GM23338 (cell line): ENCODE measurements at regions not wholly inside any gene's neighbourhood (a gene's known extent, or its start where the extent isn't known, plus 50 kb on each side); places are given as distances from the start of the nearest gene placed in this dataset.

Source experiments
- ATAC-seq: fragments of 200-7000 bp; cut with Tn5 transposase; 3 replicates; pipeline ENCODE4 v1.9.1; 2020
- DNase-seq: peaks from one replicate; pipeline ENCODE4 v3.0.0-alpha.2; 2015; ENCODE audit warnings: low spot score
- H2AFZ ChIP-seq: fragments of 200-600 bp; sonication (generic); 2 replicates; pipeline ENCODE4 v1.8.0; 2016; ENCODE audit warnings: antibody characterized with exemption, mild to moderate bottlenecking, moderate library complexity
- H3F3A ChIP-seq: fragments of 200-600 bp; sonication (generic); replicated peaks from 2 replicates; pipeline ENCODE4 v1.8.0; 2017; ENCODE audit warnings: antibody characterized with exemption, mixed run types, low read depth
- H3K27ac ChIP-seq: fragments of 200-600 bp; sonication (generic); 2 replicates; pipeline ENCODE4 v1.6.1; 2016; ENCODE audit warnings: low read depth
- H3K27me3 ChIP-seq: fragments of 200-600 bp; sonication (generic); 2 replicates; pipeline ENCODE4 v1.8.0; 2016; ENCODE audit warnings: mild to moderate bottlenecking, mixed run types, moderate library complexity; ENCODE audit not compliant: insufficient read depth
- H3K36me3 ChIP-seq: fragments of 200-600 bp; sonication (generic); 2 replicates; pipeline ENCODE4 v1.8.0; 2016; ENCODE audit warnings: mild to moderate bottlenecking; ENCODE audit not compliant: insufficient read depth
- H3K4me1 ChIP-seq: fragments of 200-600 bp; sonication (generic); 2 replicates; pipeline ENCODE4 v1.8.0; 2016; ENCODE audit warnings: mild to moderate bottlenecking, moderate library complexity; ENCODE audit not compliant: insufficient read depth
- H3K4me2 ChIP-seq: fragments of 200-600 bp; sonication (generic); 2 replicates; pipeline ENCODE4 v1.7.1; 2017; ENCODE audit warnings: mixed run types
- H3K4me3 ChIP-seq: fragments of 200-600 bp; sonication (generic); 2 replicates; pipeline ENCODE4 v1.6.1; 2016; ENCODE audit warnings: mixed run types
- H3K79me2 ChIP-seq: fragments of 200-600 bp; sonication (generic); replicated peaks from 2 replicates; pipeline ENCODE4 v1.8.0; 2017; ENCODE audit warnings: mild to moderate bottlenecking; ENCODE audit not compliant: insufficient read depth
- H3K9me2 ChIP-seq: fragments of 200-600 bp; sonication (generic); 2 replicates; pipeline ENCODE4 v1.8.0; 2017; ENCODE audit not compliant: insufficient read depth
- H4K20me1 ChIP-seq: fragments of 200-600 bp; sonication (generic); replicated peaks from 2 replicates; pipeline ENCODE4 v1.8.0; 2017; ENCODE audit warnings: mild to moderate bottlenecking; ENCODE audit not compliant: insufficient read depth
- H3K27ac Mint-ChIP-seq: 2 replicates; pipeline ENCODE4 v1.8.0; 2020; ENCODE audit warnings: inconsistent platforms, mild to moderate bottlenecking, moderate library complexity, mixed read lengths
- H3K27me3 Mint-ChIP-seq: 3 replicates; pipeline ENCODE4 v1.8.0; 2022; ENCODE audit warnings: low read depth, mild to moderate bottlenecking, moderate library complexity, mixed read lengths, inconsistent platforms; ENCODE audit not compliant: insufficient read depth, poor library complexity
- H3K36me3 Mint-ChIP-seq: 3 replicates; pipeline ENCODE4 v1.8.0; 2021; ENCODE audit warnings: low read depth, mild to moderate bottlenecking, inconsistent platforms, moderate library complexity, mixed read lengths
- H3K4me1 Mint-ChIP-seq: 3 replicates; pipeline ENCODE4 v1.8.0; 2020; ENCODE audit warnings: mild to moderate bottlenecking, inconsistent platforms, mixed read lengths
- H3K4me3 Mint-ChIP-seq: 3 replicates; pipeline ENCODE4 v1.8.0; 2021; ENCODE audit warnings: moderate library complexity, mild to moderate bottlenecking, inconsistent platforms, mixed read lengths
- H3K9me3 Mint-ChIP-seq: 3 replicates; pipeline ENCODE4 v1.8.0; 2020; ENCODE audit warnings: moderate library complexity, mild to moderate bottlenecking, inconsistent platforms, mixed read lengths
- ETS1 ChIP-seq: IDR thresholded peaks from 2 replicates; pipeline ENCODE4 v1.6.1; 2016; ENCODE audit warnings: antibody characterized with exemption
- EZH2 ChIP-seq: fragments of 200-600 bp; sonication (generic); IDR thresholded peaks from one replicate; pipeline ENCODE4 v1.8.0; 2017; ENCODE audit warnings: antibody characterized with exemption, mild to moderate bottlenecking, low read depth; ENCODE audit not compliant: unreplicated experiment
- JUNB ChIP-seq: IDR thresholded peaks from one replicate; pipeline ENCODE4 v1.6.1; 2016; ENCODE audit warnings: antibody characterized with exemption; ENCODE audit not compliant: unreplicated experiment
- ZNF114 ChIP-seq: fragments of 250-450 bp; sonication (Bioruptor Pico); IDR thresholded peaks from 2 replicates; pipeline ENCODE4 v1.5.0; 2020; ENCODE audit warnings: mild to moderate bottlenecking, moderate library complexity
- ZNF331 ChIP-seq: fragments of 250-450 bp; sonication (Bioruptor Pico); IDR thresholded peaks from 2 replicates; pipeline ENCODE4 v1.5.0; 2020; ENCODE audit warnings: low read depth, mild to moderate bottlenecking, moderate library complexity
- ZNF462 ChIP-seq: fragments of 250-450 bp; sonication (Bioruptor Pico); IDR thresholded peaks from 2 replicates; pipeline ENCODE4 v1.5.0; 2020; ENCODE audit warnings: mild to moderate bottlenecking, moderate library complexity

- no peak for TF ChIP-seq ZNF462
These were observed 1729.7 kb upstream of the WWC1 start (continued) for GRCh38 chr5:166561759-166562158.

GRCh38 chr5:166562246-166562645, 1729.2 kb upstream of the WWC1 start:
- H3K79me2 ChIP-seq = no peaks in the 10 kb centered on the region
- TF ChIP-seq JUNB (no peak), ETS1 (no peak), ZNF114 (CRISPR knock-in tag) (no peak), EZH2 (no peak), ZNF331 (CRISPR knock-in tag) (no peak)
- Mint-ChIP-seq H3K27ac (no peak overlapping the region), H3K4me1 (peaks cover 12% of the 10 kb centered on the region), H3K36me3 (peaks cover 24% of the 10 kb centered on the region), H3K4me3 (no peak overlapping the region), H3K9me3 (peaks cover 19% of the 10 kb centered on the region), H3K27me3 (no peaks in the 10 kb centered on the region)
- no peak for ATAC-seq
- 0 out of 2 replicates have a peak, but pooled peaks cover 5% of the 10 kb centered on the region for H3K36me3 ChIP-seq
- H3K27ac ChIP-seq = no peak overlapping the region
- H3K4me1 ChIP-seq = peaks cover 8% of the 10 kb centered on the region; the same call in 1 of the 2 replicates
- H2AFZ ChIP-seq = no peak overlapping the region
- no peak overlapping the region for H3K4me3 ChIP-seq
- no peak overlapping the region for H3K4me2 ChIP-seq
- no peaks in the 10 kb centered on the region for H3K9me2 ChIP-seq
- DNase-seq = peak; percentile 3
- no peaks in the 10 kb centered on the region for H3F3A ChIP-seq
- H3K27me3 ChIP-seq = no peaks in the 10 kb centered on the region
- no peaks in the 10 kb centered on the region for H4K20me1 ChIP-seq
